ENCODE measurements at regions not wholly inside any gene's neighbourhood (a gene's known extent, or its start where the extent isn't known, plus 50 kb on each side); places are given as distances from the start of the nearest gene placed in this dataset.
"Not testable (repeated sequence)": the region's sequence is repeated elsewhere in the genome, so short reads cannot be mapped to it uniquely, and the experiment has no call there.

- DNase-seq: no peak
Measured at GRCh38 chr18:10319914-10320600, 134.4 kb upstream of the APCDD1 start.

- no peak for DNase-seq
Measured at GRCh38 chr18:10320791-10321190, 133.6 kb upstream of the APCDD1 start.

GRCh38 chr18:10321576-10321975 lies 132.9 kb upstream of the APCDD1 start:
- no peak for DNase-seq

- no peak for DNase-seq
Measured at GRCh38 chr18:10322004-10322403, 132.4 kb upstream of the APCDD1 start.

GRCh38 chr18:10322435-10322834 lies 132.0 kb upstream of the APCDD1 start:
- DNase-seq: no peak

- DNase-seq: no peak
Measured at GRCh38 chr18:10329101-10329500, 125.3 kb upstream of the APCDD1 start.

- no peak for DNase-seq
Measured at GRCh38 chr18:10330428-10330827, 124.0 kb upstream of the APCDD1 start.

GRCh38 chr18:10332452-10332851 lies 122.0 kb upstream of the APCDD1 start:
- no peak for DNase-seq

GRCh38 chr18:10336749-10337350 lies 117.6 kb upstream of the APCDD1 start:
- DNase-seq: no peak

GRCh38 chr18:10340821-10341220 lies 113.6 kb upstream of the APCDD1 start:
- DNase-seq: no peak

- DNase-seq: no peak
Measured at GRCh38 chr18:10343778-10344177, 110.7 kb upstream of the APCDD1 start.

- no peak for DNase-seq
Measured at GRCh38 chr18:10346749-10347415, 107.6 kb upstream of the APCDD1 start.

- no peak for DNase-seq
Measured at GRCh38 chr18:10349561-10349960, 104.9 kb upstream of the APCDD1 start.

- DNase-seq: no peak
Measured at GRCh38 chr18:10350661-10351060, 103.8 kb upstream of the APCDD1 start.

- no peak for DNase-seq
Measured at GRCh38 chr18:10351219-10351818, 103.1 kb upstream of the APCDD1 start.

- DNase-seq: no peak
Measured at GRCh38 chr18:10351858-10352257, 102.6 kb upstream of the APCDD1 start.

- DNase-seq: no peak
Measured at GRCh38 chr18:10352671-10353070, 101.8 kb upstream of the APCDD1 start.

GRCh38 chr18:10353791-10354190 lies 100.6 kb upstream of the APCDD1 start:
- DNase-seq: no peak

- DNase-seq: no peak
Measured at GRCh38 chr18:10354241-10354811, 100.1 kb upstream of the APCDD1 start.

GRCh38 chr18:10354890-10355289 lies 99.5 kb upstream of the APCDD1 start:
- DNase-seq: no peak

- not testable (repeated sequence) for DNase-seq
Measured at GRCh38 chr18:10356999-10357398, 97.4 kb upstream of the APCDD1 start.

GRCh38 chr18:10361660-10362059 lies 92.8 kb upstream of the APCDD1 start:
- DNase-seq: no peak

- DNase-seq: no peak
Measured at GRCh38 chr18:10365021-10365500, 89.4 kb upstream of the APCDD1 start.

Measured in activated T-cell treated with anti-CD3 and anti-CD28 coated beads, Interleukin-2, amount 50 U/mL, for 48 hours (primary cell).